GM21528 (cell line): ENCODE measurements at regions not wholly inside any gene's neighbourhood (a gene's known extent, or its start where the extent isn't known, plus 50 kb on each side); places are given as distances from the start of the nearest gene placed in this dataset.
"Not testable (repeated sequence)": the region's sequence is repeated elsewhere in the genome, so short reads cannot be mapped to it uniquely, and the experiment has no call there.

Experiments
- ATAC-seq: cut with Tn5 transposase; IDR thresholded peaks from one replicate; pipeline ENCODE4 v1.9.1; 2021; ENCODE audit warnings: mild to moderate bottlenecking, moderate library complexity; ENCODE audit not compliant: unreplicated experiment, low FRiP score

GRCh38 chr13:103895835-103896531, 829.8 kb upstream of the SLC10A2 start:
- no peak for ATAC-seq

GRCh38 chr13:103894626-103895025, 828.4 kb upstream of the SLC10A2 start:
- ATAC-seq: no peak

DNA sequence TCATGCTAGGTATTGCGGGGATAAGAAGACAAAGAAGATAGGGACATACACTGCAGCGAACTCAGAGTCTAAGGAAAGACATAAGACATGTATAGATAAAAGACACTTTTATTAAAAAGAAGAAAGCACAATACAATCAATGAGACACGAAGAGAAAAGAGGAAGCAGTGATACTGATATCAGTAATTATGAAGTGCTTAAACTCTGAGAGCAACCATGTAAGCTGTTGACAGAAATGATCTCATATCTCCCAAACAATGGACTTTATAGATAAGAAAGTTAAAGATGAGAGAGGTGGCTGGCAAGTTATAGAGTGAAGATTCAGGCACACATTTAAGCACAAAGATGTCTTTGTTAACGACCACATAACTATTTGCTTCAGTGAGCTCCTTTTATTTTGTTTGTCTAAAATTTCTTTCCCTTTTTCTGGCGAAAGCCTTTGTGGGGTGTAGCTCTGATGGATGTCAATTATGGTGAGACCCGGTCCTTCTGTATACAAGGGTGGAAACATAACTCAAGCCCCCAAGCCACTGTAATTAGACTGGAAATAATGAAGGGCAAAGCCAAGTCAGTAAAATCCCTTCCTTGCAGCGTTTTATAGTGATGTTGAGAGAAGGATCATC, 818.0 kb upstream of the SLC10A2 start:
- no peak for ATAC-seq

DNA sequence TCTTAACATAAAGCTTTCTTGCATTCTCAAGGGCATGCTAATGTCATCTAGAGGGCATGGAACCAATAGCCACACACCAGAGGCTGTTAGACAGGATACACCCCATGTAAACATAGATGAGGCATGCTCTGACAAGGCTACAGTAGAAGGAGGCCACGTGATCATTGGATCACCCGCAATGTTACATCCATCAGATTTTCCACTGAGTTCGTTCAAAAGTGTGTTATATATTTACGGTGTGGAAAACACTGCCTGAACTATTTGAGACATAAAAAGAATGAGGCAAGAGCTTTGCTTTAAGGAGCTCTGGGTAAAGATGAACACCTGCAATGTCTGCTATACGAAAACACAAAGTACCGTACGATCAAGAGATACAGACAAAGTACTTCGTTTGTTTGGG, 817.5 kb upstream of the SLC10A2 start:
- ATAC-seq: no peak

DNA sequence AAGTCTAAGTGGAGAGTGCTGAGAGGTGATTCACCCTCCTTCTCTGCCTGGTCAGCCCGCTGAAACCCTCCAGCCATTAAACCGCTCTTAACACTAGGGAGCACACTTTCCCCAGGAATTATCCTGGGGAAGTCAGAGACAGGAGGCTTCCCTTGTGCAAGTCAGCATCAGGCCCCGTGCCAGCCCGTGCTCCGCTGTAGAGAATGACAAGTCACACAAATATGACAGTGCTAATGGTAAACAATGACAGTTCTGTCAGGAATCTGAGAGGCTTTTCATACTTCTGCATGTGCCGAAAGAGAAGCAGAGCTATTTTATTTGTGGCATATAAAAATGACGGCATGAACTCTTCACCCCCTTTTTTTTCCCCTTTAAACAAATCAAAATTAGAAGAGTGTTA, 816.9 kb upstream of the SLC10A2 start:
- ATAC-seq: no peak

DNA sequence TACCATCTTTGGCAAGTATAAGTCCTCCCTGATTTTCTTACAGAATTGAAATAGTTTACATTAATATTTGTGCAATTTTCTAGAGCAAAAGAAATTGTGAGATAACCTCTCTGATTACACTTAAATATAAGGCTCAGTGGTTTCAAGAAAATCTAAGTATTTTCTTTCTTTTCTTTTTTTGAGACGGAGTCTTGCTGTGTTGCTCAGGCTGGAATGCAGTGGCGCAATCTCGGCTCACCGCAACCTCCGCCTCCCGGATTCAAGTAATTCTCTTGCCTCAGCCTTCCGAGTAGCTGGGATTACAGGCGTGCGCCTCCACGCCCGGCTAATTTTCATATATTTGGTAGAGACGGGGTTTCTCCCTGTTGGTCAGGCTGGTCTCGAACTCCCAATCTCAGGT, 813.9 kb upstream of the SLC10A2 start:
- ATAC-seq: not testable (repeated sequence)

DNA sequence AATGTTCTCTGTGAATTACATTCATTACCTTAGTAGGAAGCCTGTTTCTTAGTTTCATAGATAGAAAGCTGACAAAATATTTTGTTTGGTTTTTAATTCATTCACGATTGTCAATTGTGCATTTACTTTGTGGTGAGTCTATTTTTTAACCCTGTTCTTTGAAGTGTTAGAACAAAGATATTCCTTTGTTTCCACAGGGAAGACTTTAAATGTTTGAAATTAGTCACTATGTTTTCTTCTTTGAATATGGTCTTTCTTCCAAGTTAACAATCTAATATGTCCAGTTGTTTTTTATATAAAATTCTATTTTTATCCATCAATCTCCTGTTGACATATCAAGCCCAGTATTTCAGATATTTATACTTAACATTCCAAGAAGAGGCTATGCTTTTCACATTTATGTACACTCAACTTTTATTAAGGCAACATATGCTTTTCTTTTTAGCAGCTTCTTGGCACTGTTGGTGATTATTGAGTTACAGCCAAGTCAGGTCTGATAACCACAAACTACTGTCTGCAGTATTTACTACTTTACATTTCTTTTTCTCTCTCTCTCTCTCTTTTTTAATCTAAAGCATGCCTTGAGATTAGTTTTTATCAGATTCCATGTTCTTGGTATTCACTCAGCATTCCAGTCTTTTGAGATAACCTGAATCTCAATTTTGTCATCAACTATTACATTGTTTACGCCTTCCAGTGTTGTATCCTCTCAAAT, 812.8 kb upstream of the SLC10A2 start:
- ATAC-seq: no peak

DNA sequence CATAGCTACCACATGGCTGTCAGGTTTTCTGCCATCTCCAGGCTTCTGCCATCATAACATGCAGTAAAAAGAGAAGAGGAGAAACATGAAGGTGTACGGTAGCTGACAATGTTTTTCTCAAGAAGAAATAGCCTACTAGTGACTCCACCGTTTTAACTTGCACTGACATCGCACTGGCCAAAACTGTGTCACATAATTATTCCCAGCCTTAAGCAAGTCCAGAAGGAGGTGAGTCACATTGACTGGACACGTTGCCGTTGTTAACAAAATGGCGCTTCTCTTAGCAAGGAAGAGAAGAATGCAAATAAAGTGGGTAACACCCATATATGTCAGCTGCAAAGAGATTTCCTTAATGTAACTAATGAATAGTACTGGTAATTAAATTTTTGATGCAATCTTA, 810.4 kb upstream of the SLC10A2 start:
- no peak for ATAC-seq

DNA sequence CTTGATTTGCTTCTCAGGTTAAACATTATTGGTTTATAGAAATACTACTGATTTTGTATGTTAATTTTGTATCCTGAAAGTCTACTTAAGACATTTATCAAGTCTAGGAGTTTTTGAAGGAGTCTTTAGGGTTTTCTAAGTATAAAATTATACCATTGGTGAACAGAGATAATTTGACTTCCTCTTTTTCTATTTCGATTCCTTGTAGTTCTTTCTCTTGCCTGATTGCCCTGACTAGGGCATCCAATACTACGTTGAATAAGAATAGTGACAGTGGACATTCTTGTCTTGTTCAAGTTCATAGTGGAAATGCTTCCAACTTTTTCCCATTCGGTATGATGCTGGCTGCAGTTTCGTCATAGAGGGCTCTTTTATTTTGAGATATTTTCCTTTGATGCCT, 807.5 kb upstream of the SLC10A2 start:
- ATAC-seq: no peak

DNA sequence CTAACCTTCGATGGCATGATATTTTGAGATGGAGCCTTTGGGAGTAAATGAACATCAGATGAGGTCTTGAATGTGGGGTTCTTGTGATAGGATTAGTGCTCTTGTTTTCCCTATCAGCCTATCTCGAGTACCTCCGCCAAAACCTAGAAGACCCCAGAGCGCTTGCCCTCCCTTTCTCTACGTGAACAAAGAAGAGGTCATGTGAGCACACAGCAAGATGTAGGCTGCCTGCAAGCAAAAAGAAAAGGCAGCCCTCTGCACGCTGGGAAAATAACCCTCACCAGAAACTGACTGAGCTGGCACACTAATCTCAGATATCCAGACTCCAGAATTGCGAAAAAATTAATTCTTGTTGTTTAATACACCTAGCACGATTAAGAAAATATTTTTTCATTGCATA, 799.8 kb upstream of the SLC10A2 start:
- ATAC-seq: no peak

DNA sequence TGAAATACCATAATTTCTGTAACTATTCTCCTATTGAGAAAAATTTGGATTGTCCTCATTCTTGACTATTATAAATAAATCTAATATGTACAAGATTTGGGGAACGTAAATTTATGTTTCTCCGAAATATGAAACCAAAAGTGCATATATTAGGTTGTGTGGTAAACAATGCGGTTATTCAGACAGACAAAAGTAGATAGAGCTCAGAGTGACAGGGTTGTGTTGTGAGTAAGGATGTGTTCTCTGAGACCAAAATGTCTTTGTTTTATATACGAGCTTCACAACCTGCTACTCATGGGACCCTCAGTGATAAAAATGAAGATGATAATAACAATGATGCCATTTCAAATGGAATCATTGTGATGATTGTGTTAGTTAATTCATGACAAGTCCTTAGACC, 796.3 kb upstream of the SLC10A2 start:
- ATAC-seq: no peak

DNA sequence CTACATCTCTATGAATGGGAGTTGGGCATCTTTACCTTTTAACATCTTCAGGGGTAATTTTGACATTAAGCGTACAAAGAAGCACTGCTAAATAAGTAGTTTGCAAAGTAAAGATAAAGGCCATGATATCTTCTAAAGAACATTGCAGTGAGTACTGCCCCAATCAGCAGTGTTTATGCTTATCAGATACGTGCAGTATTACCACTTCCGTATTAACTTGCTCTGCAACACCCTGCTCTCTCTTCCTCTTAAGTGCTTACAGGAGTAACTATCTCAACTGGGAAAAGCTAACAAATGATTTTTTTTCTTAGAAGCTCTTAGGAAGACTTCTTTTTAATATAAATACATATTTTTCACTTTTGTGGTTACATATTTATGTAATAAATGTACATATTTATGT, 793.7 kb upstream of the SLC10A2 start:
- ATAC-seq: no peak

- no peak for ATAC-seq
These were observed 785.8 kb upstream of the SLC10A2 start for GRCh38 chr13:103852036-103852435.

DNA sequence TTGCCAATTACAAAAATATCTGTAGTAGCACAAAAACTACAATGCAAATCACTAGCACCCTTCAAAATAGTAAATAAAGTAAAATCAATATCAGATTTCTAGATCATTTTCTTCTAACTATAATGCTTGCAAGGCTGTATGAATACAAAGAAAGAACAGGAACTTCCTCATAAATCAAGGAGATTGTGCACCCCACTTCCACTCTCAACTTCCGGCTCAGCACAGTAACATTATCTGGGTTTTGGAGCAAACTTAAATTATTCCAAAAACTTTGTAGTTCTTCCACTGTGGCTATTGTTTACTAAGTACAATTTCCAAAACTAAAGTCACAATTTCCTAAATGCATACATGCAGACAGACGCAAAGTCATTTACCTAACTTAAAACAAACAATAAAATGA, 778.3 kb upstream of the SLC10A2 start:
- no peak for ATAC-seq

DNA sequence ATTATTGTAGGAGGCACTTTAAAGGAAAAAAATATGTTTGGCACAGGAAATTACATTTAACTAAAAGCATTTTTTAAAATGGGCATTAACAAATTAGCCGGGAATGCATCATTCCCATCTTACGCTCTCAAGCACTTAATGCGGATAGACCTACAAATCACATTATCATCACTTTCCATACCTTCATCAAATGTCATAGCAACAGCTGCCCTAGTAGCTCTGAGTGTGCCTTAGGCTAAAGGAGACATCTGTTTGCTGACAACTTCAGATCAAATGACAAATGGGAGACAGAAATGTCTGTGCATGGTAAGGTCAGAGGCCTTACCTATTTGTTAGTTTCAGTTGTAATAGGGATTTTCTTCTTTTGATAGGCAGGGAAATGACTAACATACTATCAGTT, 773.2 kb upstream of the SLC10A2 start:
- no peak for ATAC-seq

GRCh38 chr13:103835052-103835451, 768.8 kb upstream of the SLC10A2 start:
- no peak for ATAC-seq

DNA sequence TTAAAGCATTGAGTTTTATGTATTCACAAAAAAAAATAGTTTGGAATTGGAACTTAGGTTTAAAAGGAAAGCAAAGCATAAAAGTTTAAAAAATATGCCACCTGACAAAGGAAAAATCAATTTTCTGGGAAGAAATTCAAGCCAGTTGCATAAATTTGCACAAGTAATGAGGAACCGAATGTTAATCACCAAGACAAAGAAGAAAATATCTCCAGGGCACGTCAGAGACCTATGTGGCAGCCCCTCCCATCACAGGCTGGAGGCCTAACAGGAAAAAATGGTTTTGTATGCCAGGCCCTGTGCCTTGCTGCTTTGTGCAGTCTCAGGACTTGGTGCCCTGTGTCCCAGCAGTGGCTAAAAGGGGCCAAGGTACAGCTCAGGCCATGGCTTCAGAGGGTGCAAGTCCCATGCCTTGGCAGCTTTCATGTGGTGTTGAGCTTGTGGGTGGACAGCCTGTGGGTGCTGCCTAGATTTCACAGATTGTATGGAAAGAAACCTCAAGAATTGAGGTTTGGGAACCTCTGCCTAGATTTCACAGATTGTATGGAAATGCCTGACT, 767.2 kb upstream of the SLC10A2 start:
- ATAC-seq: no peak

- ATAC-seq: no peak
These were observed 749.4 kb upstream of the SLC10A2 start for GRCh38 chr13:103815619-103816018.

DNA sequence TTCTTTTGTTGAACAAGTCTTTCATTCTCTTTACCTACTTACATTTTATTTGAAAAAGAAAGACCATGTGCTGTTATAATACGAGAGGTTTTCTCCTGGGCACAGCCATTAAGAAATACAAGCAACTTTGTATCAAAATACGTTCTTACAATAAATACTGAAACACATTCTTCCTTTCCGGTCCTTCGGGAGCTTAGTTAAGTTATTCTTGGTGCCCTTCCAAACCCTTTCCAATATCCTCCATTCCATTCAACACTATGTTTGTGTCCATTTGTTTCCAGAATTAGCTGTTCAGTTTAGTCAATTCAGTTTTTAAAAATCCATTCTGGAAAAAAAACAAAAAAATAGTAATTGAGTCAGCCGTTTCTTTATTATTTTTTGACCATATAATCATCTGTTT, 746.8 kb upstream of the SLC10A2 start:
- no peak for ATAC-seq

DNA sequence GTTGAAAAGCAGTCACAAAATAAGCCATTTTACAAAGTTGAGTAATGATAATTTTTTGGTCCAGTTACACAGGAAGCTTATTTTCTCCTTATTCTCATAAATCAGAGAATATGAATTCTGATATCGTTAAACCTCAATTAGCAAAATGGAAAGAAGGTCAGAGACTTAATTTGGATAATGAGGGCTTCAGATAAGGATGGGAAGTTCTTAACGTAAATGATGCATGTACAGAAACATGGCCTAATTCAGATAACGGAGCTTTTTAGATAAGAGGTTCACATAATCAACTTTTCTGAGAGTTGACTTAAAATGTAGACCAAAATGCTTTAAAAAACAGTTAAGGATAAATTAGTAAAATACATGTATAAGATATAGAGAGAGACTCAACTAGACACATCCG, 746.3 kb upstream of the SLC10A2 start:
- ATAC-seq: no peak

GRCh38 chr13:103810026-103810425, 743.8 kb upstream of the SLC10A2 start:
- no peak for ATAC-seq

- no peak for ATAC-seq
These were observed 739.6 kb upstream of the SLC10A2 start for GRCh38 chr13:103805771-103806170.
